Activated B cell treated with CpG ODN at 0.5 μM for 24 hours (primary cell): ENCODE measurements at regions not wholly inside any gene's neighbourhood (a gene's known extent, or its start where the extent isn't known, plus 50 kb on each side); places are given as distances from the start of the nearest gene placed in this dataset.

ENCODE experiments used
- ATAC-seq: fragments of 200-7000 bp; cut with Tn5 transposase; one replicate; pipeline ENCODE4 v1.10.0; 2021; ENCODE audit warnings: low read depth, mild to moderate bottlenecking, moderate library complexity
- CTCF ChIA-PET: fragments of 350-600 bp; sonication (Branson Sonifier 250); formaldehyde crosslinking; loops from one replicate; lab custom pipeline; 2021; ENCODE audit warnings: antibody characterized with exemption; lab: Charles Lee
- POLR2A ChIA-PET: fragments of 350-600 bp; sonication (Branson Sonifier 250); formaldehyde crosslinking; loops from one replicate; lab custom pipeline; 2021; ENCODE audit warnings: antibody characterized with exemption; lab: Charles Lee
- DNase-seq: peaks from one replicate; pipeline ENCODE4 v3.0.0; 2022
- H3K27ac Mint-ChIP-seq: one replicate; pipeline ENCODE4 v1.8.0; 2020; ENCODE audit warnings: mixed read lengths
- H3K27me3 Mint-ChIP-seq: one replicate; pipeline ENCODE4 v1.8.0; 2021; ENCODE audit warnings: mixed read lengths
- H3K36me3 Mint-ChIP-seq: one replicate; pipeline ENCODE4 v1.8.0; 2021; ENCODE audit warnings: low read depth, mixed read lengths
- H3K4me1 Mint-ChIP-seq: one replicate; pipeline ENCODE4 v1.8.0; 2021; ENCODE audit warnings: mixed read lengths
- H3K4me3 Mint-ChIP-seq: one replicate; pipeline ENCODE4 v1.8.0; 2020; ENCODE audit warnings: mild to moderate bottlenecking, mixed read lengths
- H3K9me3 Mint-ChIP-seq: one replicate; pipeline ENCODE4 v1.8.0; 2020; ENCODE audit warnings: mixed read lengths
- CTCF ChIP-seq: fragments of 200-600 bp; IDR thresholded peaks from one replicate; pipeline ENCODE4 v1.8.0; 2022; ENCODE audit warnings: antibody characterized with exemption, mild to moderate bottlenecking
- intact Hi-C: fragments of 100-400 bp; cut with micrococcal nuclease; formaldehyde crosslinking; loops from one replicate; pipeline ENCODE4 v1.15.1; 2024

- Mint-ChIP-seq H3K27ac (no peak overlapping the region), H3K27me3 (peaks cover 8% of the 10 kb centered on the region)
- intact Hi-C loops, result no loop called here
These were observed 151.8 kb upstream of the STK17B start for GRCh38 chr2:196322973-196323810.

GRCh38 chr2:196324211-196324610 lies 152.8 kb upstream of the STK17B start:
- intact Hi-C loops, result no loop called here
- H3K27me3 Mint-ChIP-seq, result peaks cover 8% of the 10 kb centered on the region
- no peak overlapping the region for H3K27ac Mint-ChIP-seq
- TF ChIP-seq CTCF, result no peak
- DNase-seq, result no peak
- H3K4me1 Mint-ChIP-seq, result no peaks in the 10 kb centered on the region
- no peak for ATAC-seq
- H3K36me3 Mint-ChIP-seq, result no peaks in the 10 kb centered on the region
- POLR2A ChIA-PET, result no interaction called here
- H3K4me3 Mint-ChIP-seq, result no peak overlapping the region
- CTCF ChIA-PET, result no interaction called here
- H3K9me3 Mint-ChIP-seq, result no peaks in the 10 kb centered on the region

More at GRCh38 chr2:196322973-196323810, 151.8 kb upstream of the STK17B start:
- ATAC-seq (no peak), DNase-seq (no peak)
- Mint-ChIP-seq H3K4me3 (no peak overlapping the region), H3K4me1 (no peaks in the 10 kb centered on the region), H3K36me3 (no peaks in the 10 kb centered on the region), H3K9me3 (no peaks in the 10 kb centered on the region)
- POLR2A ChIA-PET, result interaction anchor here (0.6 kb wide), 1 partner anchor 128 kb away, joined by 4 read pairs; no protein-coding TSS in a partner anchor
- CTCF ChIA-PET, result interaction anchor here (1.5 kb wide), 1 partner anchor 14 kb away, joined by 5 read pairs; no protein-coding TSS in a partner anchor
- TF ChIP-seq CTCF, result no peak

GRCh38 chr2:196328088-196328680 lies 156.8 kb upstream of the STK17B start:
- Mint-ChIP-seq H3K9me3 (no peaks in the 10 kb centered on the region), H3K4me1 (no peaks in the 10 kb centered on the region), H3K36me3 (no peaks in the 10 kb centered on the region), H3K27ac (no peak overlapping the region), H3K4me3 (no peak overlapping the region), H3K27me3 (peaks cover 8% of the 10 kb centered on the region)
- DNase-seq, result no peak
- intact Hi-C loops, result no loop called here
- no peak for ATAC-seq
- ChIA-PET POLR2A (no interaction called here), CTCF (no interaction called here)
- TF ChIP-seq CTCF, result no peak

GRCh38 chr2:196329959-196330358 lies 158.6 kb upstream of the STK17B start:
- intact Hi-C loops, result no loop called here
- Mint-ChIP-seq H3K27me3 (peaks cover under 1% of the 10 kb centered on the region), H3K4me3 (no peak overlapping the region), H3K36me3 (no peaks in the 10 kb centered on the region), H3K4me1 (no peaks in the 10 kb centered on the region), H3K9me3 (no peaks in the 10 kb centered on the region), H3K27ac (no peak overlapping the region)
- ChIA-PET CTCF (no interaction called here), POLR2A (no interaction called here)
- ATAC-seq, result no peak
- no peak for DNase-seq
- TF ChIP-seq CTCF, result no peak

- Mint-ChIP-seq H3K27ac (no peak overlapping the region), H3K36me3 (no peaks in the 10 kb centered on the region), H3K4me1 (peaks cover under 1% of the 10 kb centered on the region), H3K9me3 (no peaks in the 10 kb centered on the region), H3K4me3 (no peak overlapping the region), H3K27me3 (no peaks in the 10 kb centered on the region)
- DNase-seq (no peak), ATAC-seq (no peak)
- POLR2A ChIA-PET, result no interaction called here
- CTCF ChIA-PET, result no interaction called here
- TF ChIP-seq CTCF, result no peak
- intact Hi-C loops, result no loop called here
These were observed 159.3 kb upstream of the STK17B start for GRCh38 chr2:196330645-196331044.
